GM11168 (cell line): ENCODE measurements at regions not wholly inside any gene's neighbourhood (a gene's known extent, or its start where the extent isn't known, plus 50 kb on each side); places are given as distances from the start of the nearest gene placed in this dataset.
"Not testable (repeated sequence)": the region's sequence is repeated elsewhere in the genome, so short reads cannot be mapped to it uniquely, and the experiment has no call there.

Experiments used
- in situ Hi-C: fragments of 300-500 bp; cut with MboI; formaldehyde crosslinking; loops from one replicate; pipeline ENCODE4 v1.12.0; 2022; ENCODE audit warnings: low sequenced_read_pairs; ENCODE audit not compliant: unreplicated experiment

- in situ Hi-C loops: no loop called here
Observed at GRCh38 chrX:10676235-10676957, 56.0 kb upstream of the MID1 start.

DNA sequence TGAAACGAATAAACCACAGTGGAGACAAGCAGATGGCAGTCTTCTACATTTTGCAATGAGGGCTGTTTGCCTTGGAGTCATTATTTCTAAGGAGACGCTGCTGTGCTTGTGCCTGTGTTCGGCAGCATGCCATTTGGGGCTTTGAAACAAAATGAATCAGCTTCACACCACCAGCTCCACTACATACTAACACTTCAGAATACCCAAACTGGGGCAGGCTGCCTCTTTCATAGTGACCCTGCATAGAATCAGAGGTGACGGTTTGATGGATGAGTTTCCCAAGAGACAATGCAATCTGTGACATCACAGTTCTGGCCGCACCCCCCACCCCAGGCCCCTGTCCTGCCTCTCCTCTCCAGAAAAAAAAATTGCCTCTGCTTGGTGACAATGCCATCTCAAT, 57.1 kb upstream of the MID1 start:
- in situ Hi-C loops: no loop called here

DNA sequence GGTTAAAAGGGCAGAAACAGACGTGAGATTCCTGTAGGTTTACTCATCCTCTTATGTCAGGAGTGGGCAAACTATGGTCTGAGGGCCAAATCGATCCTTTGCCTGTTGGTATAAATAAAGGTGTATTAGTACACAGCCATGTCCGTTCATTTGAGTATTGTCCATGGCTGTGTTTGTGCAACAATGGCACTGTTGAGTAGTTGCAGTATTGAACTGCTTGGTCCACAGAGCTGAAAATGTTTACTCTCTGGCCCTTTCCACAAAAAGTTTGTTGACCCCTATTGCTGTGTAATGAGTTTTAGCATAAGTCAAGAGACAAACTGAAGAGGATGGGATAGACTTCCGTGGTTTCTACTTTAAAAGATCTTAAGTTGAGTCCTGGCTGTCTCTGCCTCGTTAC, 59.0 kb upstream of the MID1 start:
- in situ Hi-C loops: no loop called here

- in situ Hi-C loops: no loop called here
Observed at GRCh38 chrX:10681167-10681566, 60.8 kb upstream of the MID1 start.

DNA sequence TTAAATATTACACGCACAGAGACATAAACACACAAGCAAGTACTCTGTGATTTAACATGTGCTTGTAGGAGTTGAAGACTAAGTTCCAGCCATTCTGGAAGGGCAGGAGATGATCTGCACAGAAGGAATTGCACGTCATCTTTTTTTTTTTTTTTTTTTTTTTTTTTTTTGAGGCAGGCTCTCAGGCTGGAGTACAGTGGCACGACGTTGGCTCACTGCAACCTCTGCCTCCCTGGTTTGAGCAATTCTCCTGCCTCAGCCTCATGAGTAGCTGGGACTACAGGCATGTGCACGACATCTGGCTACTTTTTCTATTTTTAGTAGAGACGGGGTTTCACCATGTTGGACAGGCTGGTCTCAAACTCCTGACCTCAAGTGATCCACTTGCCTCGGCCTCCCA, 63.2 kb upstream of the MID1 start:
- in situ Hi-C loops: not testable (repeated sequence)

DNA sequence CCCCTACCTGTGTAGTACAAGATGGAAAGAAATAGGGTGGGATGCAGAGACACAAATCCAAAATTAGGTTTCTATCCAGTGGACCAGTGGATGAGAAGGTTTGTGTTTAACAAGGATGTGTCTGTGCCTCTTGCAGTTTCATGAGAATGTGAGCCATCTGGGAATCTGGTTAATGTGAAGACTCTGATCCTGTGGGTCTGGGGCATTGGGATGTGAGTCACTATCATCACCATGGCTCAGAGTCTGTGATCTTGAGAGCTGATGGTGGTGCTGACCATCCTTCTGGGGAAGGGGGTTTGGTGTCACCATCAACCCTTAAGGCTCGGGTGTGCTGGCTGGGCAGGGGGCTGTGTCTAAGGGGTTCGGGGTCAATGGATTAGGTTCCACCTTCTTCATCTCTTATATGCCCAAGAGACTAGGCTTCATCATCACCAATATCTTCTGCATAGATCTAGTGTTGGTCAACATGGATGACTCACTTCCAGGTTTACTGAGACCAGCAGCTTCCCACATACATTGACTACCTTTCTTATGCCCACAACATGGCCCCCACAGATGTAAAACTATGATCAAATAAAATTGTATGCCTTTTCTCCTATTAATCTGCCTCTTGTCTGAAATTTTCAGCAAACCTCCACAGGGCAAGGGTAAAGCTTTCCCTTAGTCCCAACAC, 65.7 kb upstream of the MID1 start:
- in situ Hi-C loops: no loop called here

- in situ Hi-C loops: not testable (repeated sequence)
Observed at GRCh38 chrX:10691751-10692150, 71.4 kb upstream of the MID1 start.

DNA sequence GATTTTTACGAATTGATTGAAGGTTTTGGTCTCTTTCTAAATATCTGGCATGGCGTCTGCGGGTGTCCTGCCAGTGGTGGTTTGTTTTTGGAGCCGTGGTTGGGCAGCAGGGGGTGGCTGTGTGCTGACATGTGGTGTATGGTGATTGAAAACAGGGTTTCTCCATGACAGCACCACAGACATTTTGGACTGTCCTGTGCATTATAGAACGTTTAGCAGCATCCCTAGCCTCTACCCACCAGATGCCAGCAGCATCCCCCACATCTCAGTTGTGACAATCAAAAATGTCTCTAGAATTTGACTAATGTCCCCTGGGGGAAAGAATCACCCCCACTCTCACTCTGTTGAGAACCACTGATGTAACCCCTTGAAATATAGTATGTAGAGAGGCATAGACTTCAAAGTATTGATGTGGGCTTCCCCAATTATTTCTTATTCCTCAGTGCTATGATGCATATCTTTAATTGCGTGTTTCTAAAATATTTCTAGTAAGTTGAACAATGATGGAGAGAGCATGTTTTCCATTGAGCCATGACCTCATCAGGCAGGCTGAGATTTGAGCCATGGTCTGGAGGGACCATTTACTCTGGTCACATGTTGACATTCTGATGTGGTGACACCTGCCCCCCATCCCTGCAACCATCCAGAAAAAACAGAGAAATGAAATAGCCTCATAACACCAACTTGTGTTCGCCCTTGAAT, 77.4 kb upstream of the MID1 start:
- in situ Hi-C loops: no loop called here

GRCh38 chrX:10698318-10698640, 77.9 kb upstream of the MID1 start:
- in situ Hi-C loops: no loop called here

- in situ Hi-C loops: no loop called here
Observed at GRCh38 chrX:10702031-10702430, 81.6 kb upstream of the MID1 start.

GRCh38 chrX:10706342-10706741, 86.0 kb upstream of the MID1 start:
- in situ Hi-C loops: not testable (repeated sequence)

DNA sequence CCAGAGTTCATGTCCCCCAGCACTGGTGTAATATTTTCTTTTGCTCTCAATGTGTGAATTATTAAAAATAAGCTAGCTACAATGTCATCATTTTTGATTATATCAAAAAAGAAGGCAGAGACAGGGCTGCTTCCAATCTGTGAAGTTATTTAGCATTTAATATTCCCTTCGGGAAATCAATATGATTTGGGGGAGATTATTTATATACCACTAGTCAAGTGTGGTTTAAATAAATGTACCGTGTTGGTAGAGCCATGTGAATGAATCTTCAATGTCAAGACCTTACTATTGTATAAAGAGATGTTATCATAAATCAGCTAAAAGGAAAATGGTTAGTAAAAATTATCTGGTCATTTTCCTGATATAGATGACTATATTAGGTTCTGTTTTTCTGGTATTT, 87.4 kb upstream of the MID1 start:
- in situ Hi-C loops: no loop called here

DNA sequence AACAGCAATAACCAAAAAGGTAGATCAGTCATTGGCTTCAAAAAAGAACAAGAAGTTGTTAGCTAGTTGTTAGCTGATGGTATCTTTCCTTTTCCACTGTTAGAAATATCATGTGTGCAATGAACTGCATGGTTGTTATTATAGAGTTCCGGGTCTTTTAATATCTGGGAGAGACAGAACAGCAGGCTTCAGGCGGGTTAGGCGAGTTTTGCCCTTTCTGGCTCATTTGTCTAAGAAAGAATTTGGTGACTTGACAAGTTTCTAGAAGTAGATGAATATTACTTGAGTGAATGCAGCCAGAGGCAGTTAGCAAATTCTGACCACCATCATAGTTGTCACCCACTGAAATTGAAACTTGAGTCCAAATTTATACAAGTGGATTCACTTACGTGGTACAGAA, 88.9 kb upstream of the MID1 start:
- in situ Hi-C loops: no loop called here

DNA sequence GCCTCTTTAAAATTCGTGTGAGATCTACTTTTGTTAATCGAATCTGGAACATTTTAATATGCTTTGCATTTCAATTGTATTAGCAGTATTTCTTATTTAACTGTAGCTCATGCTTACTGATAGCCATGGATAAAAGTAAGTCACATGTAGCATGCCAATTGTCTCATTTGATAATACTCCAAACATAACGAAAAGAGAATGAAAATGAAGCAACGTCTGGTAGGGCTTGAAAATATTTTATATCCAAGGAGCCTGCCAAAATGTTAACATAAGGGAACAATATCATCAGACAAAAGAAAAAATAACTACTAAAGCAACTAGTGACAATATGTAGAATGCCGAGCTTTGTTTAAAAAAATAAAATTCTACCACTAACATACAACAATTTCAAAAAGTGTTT, 94.1 kb upstream of the MID1 start:
- in situ Hi-C loops: no loop called here

GRCh38 chrX:10722851-10723250, 102.5 kb upstream of the MID1 start:
- in situ Hi-C loops: no loop called here

- in situ Hi-C loops: loop anchor here (25.0 kb wide), 1 partner anchor 538 kb away; no protein-coding TSS in a partner anchor
Observed at GRCh38 chrX:10725071-10725470, 104.7 kb upstream of the MID1 start.

DNA sequence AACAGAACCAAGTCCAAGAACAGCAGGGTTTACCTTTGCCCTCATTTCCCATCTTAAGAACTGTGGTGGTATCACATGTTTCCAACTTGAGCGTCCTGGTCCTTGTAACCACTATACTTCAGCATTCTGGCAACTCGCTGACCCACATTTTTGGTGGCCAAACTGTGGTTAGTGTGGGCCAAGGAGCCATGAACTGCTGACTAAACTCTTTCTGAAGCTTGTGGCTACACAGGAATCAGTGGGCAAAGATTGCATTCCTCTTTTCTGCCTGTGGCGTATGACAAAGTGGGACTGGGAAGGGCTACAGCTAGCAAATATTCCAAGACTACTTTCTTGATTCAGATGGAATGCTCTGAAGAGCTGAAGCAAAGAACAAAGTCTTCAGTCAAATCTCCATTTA, 106.3 kb upstream of the MID1 start:
- in situ Hi-C loops: loop anchor here (25.0 kb wide), 1 partner anchor 539 kb away; no protein-coding TSS in a partner anchor

- in situ Hi-C loops: loop anchor here (25.0 kb wide), 1 partner anchor 542 kb away; no protein-coding TSS in a partner anchor
Observed at GRCh38 chrX:10728806-10729389, 108.5 kb upstream of the MID1 start.

GRCh38 chrX:10739426-10739825, 119.0 kb upstream of the MID1 start:
- in situ Hi-C loops: loop anchor here (25.0 kb wide), 1 partner anchor 552 kb away; no protein-coding TSS in a partner anchor

GRCh38 chrX:10741003-10741402, 120.6 kb upstream of the MID1 start:
- in situ Hi-C loops: loop anchor here (25.0 kb wide), 1 partner anchor 554 kb away; no protein-coding TSS in a partner anchor

DNA sequence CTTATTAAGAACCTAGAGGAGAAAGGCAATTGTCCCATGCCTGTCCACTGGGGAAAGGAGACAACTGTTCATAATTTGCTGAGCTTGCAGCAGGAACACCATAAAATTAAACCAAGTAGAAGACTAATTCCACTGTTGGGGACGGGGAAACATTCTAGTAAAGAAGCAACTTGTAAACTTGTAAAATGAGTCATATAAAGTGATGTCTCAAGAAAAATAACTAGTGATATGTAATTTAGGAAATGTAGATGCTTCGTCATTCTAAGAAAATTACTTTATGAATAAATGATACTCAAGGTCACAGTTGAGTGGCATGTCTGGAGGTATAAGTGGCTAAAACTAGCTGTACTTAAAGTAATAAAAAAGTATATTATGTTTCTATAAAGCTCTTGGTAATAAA, 121.2 kb upstream of the MID1 start:
- in situ Hi-C loops: loop anchor here (25.0 kb wide), 1 partner anchor 554 kb away; no protein-coding TSS in a partner anchor
